ENCODE measurements at regions not wholly inside any gene's neighbourhood (a gene's known extent, or its start where the extent isn't known, plus 50 kb on each side); places are given as distances from the start of the nearest gene placed in this dataset.

DNA sequence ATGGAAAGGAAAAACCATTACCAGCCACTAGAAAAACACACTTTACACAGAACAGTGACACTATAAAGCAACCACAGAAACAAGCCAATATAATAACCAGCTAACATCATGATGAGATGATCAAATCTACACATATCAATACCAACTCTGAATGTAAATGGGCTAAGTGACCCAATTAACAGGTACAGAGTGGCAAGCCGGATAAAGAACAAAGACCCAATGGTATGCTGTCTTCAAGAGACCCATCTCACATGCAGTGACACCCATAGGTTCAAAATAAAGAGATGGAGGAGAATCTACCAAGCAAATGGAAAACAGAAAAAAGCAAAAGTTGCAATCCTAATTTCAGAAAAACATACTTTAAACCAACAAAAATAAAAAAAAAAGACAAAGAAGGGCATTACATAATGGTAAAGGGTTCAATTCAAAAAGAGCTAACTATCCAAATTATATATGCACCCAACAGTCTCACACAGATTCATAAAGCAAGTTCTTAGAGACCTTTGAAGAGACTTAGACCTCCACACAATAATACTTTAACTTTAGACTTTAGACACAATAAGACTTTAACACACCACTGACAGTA is 160.3 kb upstream of the TMEM45B start:
- H3K36me3 ChIP-seq: no peaks in the 10 kb centered on the region

DNA sequence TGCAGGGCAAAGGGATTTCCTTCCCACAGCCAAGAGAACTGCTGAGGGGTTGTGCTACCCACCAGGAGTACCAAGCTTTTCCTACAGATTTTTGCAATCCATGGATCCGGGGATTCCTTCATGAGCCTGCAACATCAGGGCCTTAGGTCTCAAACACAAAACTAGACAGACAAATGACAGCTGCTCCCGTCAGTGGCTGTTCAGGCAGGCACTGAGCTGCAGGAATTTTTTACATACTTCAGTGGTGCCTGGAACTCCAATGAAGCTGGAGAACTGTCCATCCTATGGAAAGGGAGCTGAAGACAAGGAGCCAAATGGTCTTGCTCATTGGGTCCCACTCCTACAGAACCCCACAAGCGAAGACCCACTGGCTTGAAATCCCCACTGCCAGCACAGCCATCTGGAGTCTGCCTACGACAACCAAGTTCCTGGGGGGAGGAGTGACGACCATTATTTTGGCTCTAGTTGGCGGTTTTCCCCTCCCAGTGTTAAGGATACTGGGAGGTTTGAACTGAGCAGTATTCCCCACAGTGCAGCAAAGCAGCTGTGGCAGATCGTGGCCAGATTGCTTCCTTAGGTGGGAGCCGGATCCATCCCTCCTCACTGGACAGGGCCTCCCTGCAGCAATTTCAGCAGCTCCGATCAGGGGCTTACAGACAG is 157.7 kb upstream of the TMEM45B start:
- ATAC-seq (no peak), DNase-seq (no peak)
- peaks cover 0 to 26% of the 10 kb centered on the region in 2 donors for H3K9me3 ChIP-seq
- TF ChIP-seq, protein P1, sequence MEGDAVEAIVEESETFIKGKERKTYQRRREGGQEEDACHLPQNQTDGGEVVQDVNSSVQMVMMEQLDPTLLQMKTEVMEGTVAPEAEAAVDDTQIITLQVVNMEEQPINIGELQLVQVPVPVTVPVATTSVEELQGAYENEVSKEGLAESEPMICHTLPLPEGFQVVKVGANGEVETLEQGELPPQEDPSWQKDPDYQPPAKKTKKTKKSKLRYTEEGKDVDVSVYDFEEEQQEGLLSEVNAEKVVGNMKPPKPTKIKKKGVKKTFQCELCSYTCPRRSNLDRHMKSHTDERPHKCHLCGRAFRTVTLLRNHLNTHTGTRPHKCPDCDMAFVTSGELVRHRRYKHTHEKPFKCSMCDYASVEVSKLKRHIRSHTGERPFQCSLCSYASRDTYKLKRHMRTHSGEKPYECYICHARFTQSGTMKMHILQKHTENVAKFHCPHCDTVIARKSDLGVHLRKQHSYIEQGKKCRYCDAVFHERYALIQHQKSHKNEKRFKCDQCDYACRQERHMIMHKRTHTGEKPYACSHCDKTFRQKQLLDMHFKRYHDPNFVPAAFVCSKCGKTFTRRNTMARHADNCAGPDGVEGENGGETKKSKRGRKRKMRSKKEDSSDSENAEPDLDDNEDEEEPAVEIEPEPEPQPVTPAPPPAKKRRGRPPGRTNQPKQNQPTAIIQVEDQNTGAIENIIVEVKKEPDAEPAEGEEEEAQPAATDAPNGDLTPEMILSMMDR (IDR thresholded peaks at IDR 0.05): no peak
- H3K27me3 ChIP-seq: no peaks in the 10 kb centered on the region
- no peaks in the 10 kb centered on the region for H3K4me1 ChIP-seq
- no peaks in the 10 kb centered on the region for H3K36me3 ChIP-seq
- H3K27ac ChIP-seq: no peak overlapping the region
- H3K4me3 ChIP-seq: no peak overlapping the region
- intact Hi-C loops (cut with DNase I): no loop called here

More for the DNA sequence above, 160.3 kb upstream of the TMEM45B start:
- Histone ChIP-seq H3K27ac (no peak overlapping the region), H3K27me3 (no peaks in the 10 kb centered on the region), H3K9me3 (peaks cover 0 to 26% of the 10 kb centered on the region in 2 donors), H3K4me1 (no peaks in the 10 kb centered on the region), H3K4me3 (no peak overlapping the region)
- no peak for ATAC-seq
- intact Hi-C loops (cut with DNase I): no loop called here
- DNase-seq: no peak
- TF ChIP-seq, protein P1 (IDR thresholded peaks at IDR 0.05): no peak

DNA sequence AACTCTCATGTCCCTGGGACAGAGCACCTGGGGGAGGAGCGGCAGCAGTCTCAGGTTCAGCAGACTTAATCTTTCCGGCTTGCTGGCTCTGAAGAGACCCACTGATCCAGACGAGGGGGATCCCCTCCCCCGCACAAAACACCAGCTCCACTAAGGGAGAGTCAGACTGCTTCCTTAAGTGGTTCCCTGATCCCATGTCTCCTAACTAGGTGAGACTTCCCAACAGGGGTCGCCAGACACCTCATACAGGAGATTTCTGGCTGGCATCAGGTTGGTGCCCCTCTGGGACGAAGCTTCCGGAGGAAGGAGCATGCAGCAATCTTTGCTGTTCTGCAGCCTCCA is 157.2 kb upstream of the TMEM45B start:
- Histone ChIP-seq H3K4me3 (no peak overlapping the region), H3K27ac (no peak overlapping the region), H3K27me3 (no peaks in the 10 kb centered on the region), H3K36me3 (no peaks in the 10 kb centered on the region), H3K9me3 (peaks cover 0 to 26% of the 10 kb centered on the region in 2 donors), H3K4me1 (no peaks in the 10 kb centered on the region)
- intact Hi-C loops (cut with DNase I): no loop called here
- DNase-seq (no peak), ATAC-seq (no peak)
- TF ChIP-seq, protein P1 (IDR thresholded peaks at IDR 0.05): no peak

DNA sequence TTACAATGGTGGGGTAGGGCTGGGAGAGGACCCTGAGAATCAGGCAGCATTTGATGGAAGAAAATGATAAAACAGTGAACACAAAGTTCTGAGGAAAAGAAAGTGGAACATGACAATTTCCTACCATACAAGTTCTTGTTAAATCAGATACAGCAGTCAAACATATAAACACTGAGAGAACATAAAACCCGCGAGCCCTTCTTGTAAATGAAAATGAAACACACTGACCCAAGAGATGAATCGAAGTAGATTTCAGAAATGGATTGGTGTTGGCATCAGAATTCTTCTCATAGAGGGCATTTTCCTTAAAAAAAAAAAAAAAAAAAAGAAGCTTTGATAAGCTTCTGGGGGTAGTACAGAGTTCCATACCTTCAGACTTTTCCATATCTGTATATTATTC is 134.7 kb upstream of the TMEM45B start:
- H3K4me1 ChIP-seq: no peaks in the 10 kb centered on the region
- no peak overlapping the region for H3K4me3 ChIP-seq
- H3K27ac ChIP-seq: no peak overlapping the region
- H3K9me3 ChIP-seq: no peaks in the 10 kb centered on the region
- TF ChIP-seq, protein P1 (IDR thresholded peaks at IDR 0.05): no peak
- no peaks in the 10 kb centered on the region for H3K36me3 ChIP-seq
- H3K27me3 ChIP-seq: no peaks in the 10 kb centered on the region
- ATAC-seq (no peak), DNase-seq (no peak)
- intact Hi-C loops (cut with DNase I): no loop called here

DNA sequence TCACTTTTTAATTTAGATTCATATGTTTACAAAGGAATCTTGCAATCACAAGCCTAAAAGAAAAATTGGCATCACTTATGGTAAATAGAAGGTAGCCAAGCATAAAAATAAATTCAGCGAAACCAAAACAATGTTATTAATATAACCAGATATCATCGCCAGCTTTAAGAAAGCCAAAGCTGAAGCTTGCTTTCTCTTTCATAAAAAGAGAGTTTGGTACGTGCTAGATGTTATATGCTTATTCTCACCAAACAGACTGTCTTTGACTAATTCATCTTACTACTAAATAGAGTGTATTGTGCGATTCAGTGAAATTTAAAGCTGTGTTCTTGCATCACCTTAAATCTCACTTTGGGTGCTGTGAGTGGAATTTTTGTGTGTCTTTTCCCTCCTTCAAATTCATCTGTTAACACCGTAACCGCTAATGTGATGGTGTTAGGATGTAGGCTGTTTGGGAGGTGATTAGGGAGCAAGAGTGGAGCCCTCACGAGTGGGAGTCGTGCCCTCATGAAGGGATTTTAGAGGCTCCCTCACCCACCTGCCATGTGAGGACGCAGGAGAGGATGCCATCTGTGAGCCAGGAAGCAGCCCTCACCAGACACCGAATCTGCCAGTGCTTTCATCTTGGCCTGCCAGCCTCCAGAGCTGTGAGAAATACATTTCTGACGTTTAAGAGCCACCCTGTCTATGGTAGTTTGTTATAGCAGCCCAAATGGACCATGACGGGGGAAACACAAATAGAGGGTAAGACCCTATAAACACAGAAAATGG is 134.1 kb upstream of the TMEM45B start:
- no peak overlapping the region for H3K27ac ChIP-seq
- H3K27me3 ChIP-seq: no peaks in the 10 kb centered on the region
- TF ChIP-seq, protein P1 (IDR thresholded peaks at IDR 0.05): no peak
- no peaks in the 10 kb centered on the region for H3K4me1 ChIP-seq
- DNase-seq (no peak), ATAC-seq (no peak)
- H3K4me3 ChIP-seq: no peak overlapping the region
- no peaks in the 10 kb centered on the region for H3K36me3 ChIP-seq
- intact Hi-C loops (cut with DNase I): no loop called here
- H3K9me3 ChIP-seq: no peaks in the 10 kb centered on the region

All from left lung (tissue), 4 donors.